ENCODE measurements at regions not wholly inside any gene's neighbourhood (a gene's known extent, or its start where the extent isn't known, plus 50 kb on each side); places are given as distances from the start of the nearest gene placed in this dataset.

DNA sequence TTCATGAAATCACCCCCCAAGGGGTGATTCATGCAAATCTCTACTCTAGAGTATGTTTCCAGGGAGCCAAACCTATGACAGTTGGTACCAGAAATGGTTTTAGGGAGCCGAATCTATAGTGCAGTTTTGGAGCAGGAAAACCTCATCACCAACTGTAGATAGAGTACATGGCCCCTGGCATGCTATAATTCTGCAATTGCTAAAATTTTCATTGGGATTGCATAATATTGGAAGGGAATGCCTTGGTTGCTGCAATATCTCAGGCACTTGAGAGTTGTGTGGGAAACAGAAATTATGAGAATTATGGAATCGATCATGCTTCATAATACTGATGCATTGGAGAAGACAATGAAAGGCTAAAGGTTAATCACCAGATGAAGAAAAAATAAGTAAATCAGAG, 148.2 kb upstream of the PLPPR1 start:
- H3K4me1 Mint-ChIP-seq (ENCODE audit: low read depth): no peaks in the 10 kb centered on the region
- H3K27ac Mint-ChIP-seq: no peak overlapping the region
- no peaks in the 10 kb centered on the region for H3K9me3 Mint-ChIP-seq
- no peak overlapping the region for H3K4me3 Mint-ChIP-seq
- intact Hi-C loops (cut with micrococcal nuclease): no loop called here
- no peaks in the 10 kb centered on the region for H3K36me3 Mint-ChIP-seq (ENCODE audit: low read depth)
- no peaks in the 10 kb centered on the region for H3K27me3 Mint-ChIP-seq

DNA sequence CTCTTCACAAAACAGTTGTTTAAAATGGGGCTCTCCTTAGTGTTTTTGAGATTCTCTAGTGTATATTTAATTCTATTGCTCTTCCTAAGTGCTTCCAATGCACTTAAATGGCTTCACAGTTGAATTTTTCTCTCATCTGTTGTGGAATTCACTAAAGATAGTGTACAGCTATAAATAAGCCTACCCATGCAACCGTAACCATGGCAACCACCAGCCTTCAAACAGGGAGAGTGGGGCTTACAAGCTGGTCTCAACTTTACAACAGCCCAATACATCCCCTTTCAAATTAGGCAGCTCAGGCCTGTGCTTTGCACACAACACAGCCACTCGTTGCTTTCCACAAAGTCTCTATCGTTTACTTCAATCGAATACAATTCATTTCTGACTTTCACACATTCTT, 144.0 kb upstream of the PLPPR1 start:
- no peaks in the 10 kb centered on the region for H3K27me3 Mint-ChIP-seq
- H3K36me3 Mint-ChIP-seq (ENCODE audit: low read depth): no peaks in the 10 kb centered on the region
- no peak overlapping the region for H3K27ac Mint-ChIP-seq
- H3K4me1 Mint-ChIP-seq (ENCODE audit: low read depth): peaks cover under 1% of the 10 kb centered on the region
- intact Hi-C loops (cut with micrococcal nuclease): no loop called here
- H3K4me3 Mint-ChIP-seq: no peak overlapping the region
- no peaks in the 10 kb centered on the region for H3K9me3 Mint-ChIP-seq

DNA sequence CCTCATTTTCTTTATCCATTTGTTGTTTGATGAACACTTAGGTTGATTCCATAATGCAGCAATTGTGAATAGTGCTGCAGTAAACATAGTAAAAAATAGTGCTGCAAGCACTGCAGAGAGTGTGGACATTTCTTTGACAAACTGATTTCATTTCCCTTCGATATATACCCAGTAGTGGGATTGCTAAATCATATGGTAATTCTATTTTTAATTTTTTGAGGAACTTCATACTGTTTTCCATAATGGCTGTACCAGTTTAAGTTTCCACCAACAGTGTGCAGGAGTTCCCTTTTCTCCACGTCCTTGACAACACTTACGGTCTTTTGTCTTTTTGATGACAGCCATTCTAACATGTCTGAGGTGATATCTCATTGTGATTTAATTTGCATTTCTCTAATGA, 138.2 kb upstream of the PLPPR1 start:
- Mint-ChIP-seq H3K9me3 (no peaks in the 10 kb centered on the region), H3K4me1 (ENCODE audit: low read depth) (peaks cover 12% of the 10 kb centered on the region), H3K36me3 (ENCODE audit: low read depth) (no peaks in the 10 kb centered on the region)

DNA sequence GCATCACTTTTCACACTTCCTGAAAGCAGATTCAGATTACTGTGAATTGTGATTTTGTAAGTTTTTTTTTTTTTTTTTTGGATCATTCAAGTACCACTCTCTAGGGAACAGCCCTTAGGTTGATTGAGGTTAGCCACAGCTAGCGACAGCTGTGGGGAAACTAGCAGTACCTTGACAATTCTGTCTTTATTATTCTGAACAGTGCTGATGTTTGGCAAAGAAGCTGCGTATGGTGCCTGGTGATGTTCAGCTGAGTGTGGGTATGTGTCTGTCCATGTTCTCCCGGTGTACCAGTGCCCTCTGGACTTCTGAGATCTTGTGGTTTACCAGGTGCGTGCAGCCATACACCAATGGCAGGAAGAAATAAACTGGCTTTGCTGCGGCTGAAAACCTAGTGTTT, 117.3 kb upstream of the PLPPR1 start:
- Mint-ChIP-seq H3K4me1 (ENCODE audit: low read depth) (no peaks in the 10 kb centered on the region), H3K4me3 (no peak overlapping the region), H3K9me3 (peaks cover 16% of the 10 kb centered on the region), H3K36me3 (ENCODE audit: low read depth) (no peaks in the 10 kb centered on the region), H3K27me3 (no peaks in the 10 kb centered on the region), H3K27ac (no peak overlapping the region)
- intact Hi-C loops (cut with micrococcal nuclease): no loop called here

More for the DNA sequence above, 138.2 kb upstream of the PLPPR1 start:
- Mint-ChIP-seq H3K27ac (no peak overlapping the region), H3K4me3 (no peak overlapping the region), H3K27me3 (no peaks in the 10 kb centered on the region)
- intact Hi-C loops (cut with micrococcal nuclease): no loop called here

DNA sequence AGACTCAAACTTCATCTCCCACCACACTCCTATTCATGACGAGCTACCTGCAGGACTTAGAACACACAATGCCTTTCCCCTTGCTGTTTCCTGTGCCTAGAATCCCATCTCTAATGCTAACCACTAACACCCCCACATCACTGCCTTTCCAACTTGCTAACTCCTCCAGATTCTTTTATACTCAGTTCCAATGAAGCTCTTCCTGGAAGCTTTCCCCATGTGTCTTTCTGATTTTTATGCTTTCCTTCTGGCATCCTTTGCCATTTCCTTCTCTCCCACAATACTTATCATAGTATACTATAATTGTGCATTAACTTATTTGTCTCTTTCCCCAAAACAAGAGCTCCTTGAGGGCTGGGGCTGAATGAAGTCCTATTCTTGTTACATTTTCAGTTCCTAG, 115.3 kb upstream of the PLPPR1 start:
- intact Hi-C loops (cut with micrococcal nuclease): no loop called here
- H3K9me3 Mint-ChIP-seq: peaks cover 16% of the 10 kb centered on the region
- no peak overlapping the region for H3K4me3 Mint-ChIP-seq
- no peaks in the 10 kb centered on the region for H3K36me3 Mint-ChIP-seq (ENCODE audit: low read depth)
- no peaks in the 10 kb centered on the region for H3K4me1 Mint-ChIP-seq (ENCODE audit: low read depth)
- H3K27me3 Mint-ChIP-seq: no peaks in the 10 kb centered on the region
- H3K27ac Mint-ChIP-seq: no peak overlapping the region

DNA sequence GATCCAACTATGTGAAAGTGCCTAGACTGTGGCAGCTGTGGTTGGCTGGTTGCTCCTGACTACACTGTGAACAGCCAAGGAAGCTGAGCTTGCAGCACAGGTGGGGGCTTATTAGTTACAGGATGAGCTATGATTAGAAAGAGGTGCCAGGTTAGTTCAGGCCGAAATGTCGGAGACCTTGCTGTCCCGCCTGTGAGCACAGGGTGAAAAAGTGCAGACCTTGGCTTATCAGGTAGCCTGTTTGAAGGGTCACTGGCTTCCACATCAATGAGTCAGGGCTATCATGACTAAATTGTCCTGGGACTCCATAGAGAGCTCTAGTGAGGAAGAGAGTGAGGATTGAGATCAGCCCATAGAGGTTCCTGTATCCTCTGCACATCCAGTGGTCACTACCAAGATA, 114.3 kb upstream of the PLPPR1 start:
- intact Hi-C loops (cut with micrococcal nuclease): no loop called here
- Mint-ChIP-seq H3K27ac (no peak overlapping the region), H3K36me3 (ENCODE audit: low read depth) (no peaks in the 10 kb centered on the region), H3K4me3 (no peak overlapping the region), H3K9me3 (peaks cover 16% of the 10 kb centered on the region), H3K4me1 (ENCODE audit: low read depth) (no peaks in the 10 kb centered on the region), H3K27me3 (no peaks in the 10 kb centered on the region)

DNA sequence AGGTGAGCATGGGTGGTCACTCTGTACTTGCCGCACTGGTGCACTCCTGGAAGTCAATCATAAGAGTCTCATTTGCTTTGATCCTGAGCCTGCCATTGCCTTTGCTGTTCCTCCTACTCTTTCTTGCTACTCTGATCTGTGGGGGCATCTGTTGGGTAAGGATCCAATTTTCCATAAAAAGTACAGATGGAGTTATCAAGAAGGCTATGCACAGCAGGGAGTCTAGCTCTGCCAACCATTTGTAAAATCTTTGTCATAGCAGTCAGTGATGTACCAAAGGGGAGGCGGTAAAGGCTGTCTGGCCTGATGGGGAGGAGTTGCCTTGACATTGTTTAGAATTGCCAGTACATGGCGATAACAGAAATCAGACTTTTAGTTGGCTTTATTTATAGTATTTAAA, 109.0 kb upstream of the PLPPR1 start:
- Mint-ChIP-seq H3K4me1 (ENCODE audit: low read depth) (no peaks in the 10 kb centered on the region), H3K4me3 (no peak overlapping the region), H3K27ac (no peak overlapping the region), H3K9me3 (peaks cover 22% of the 10 kb centered on the region), H3K36me3 (ENCODE audit: low read depth) (no peaks in the 10 kb centered on the region), H3K27me3 (no peaks in the 10 kb centered on the region)
- intact Hi-C loops (cut with micrococcal nuclease): no loop called here

DNA sequence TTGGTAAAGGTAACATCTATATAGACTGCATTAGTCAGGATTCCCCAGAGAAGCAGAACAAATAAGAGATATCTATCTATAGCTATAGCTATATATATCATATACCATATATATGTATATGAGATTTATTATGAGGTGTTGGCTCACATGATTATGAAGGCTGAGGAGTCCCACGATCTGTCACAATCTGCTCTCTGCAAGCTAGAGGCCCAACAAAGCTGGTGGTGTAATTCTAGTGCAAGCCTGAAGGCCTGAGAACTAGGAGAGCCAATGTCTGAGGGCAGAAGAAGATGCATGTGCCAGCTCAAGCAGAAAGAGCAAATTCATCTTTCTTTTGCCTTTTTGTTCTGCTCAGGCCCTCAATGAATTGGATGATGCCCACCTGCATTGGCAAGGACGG, 102.2 kb upstream of the PLPPR1 start:
- Mint-ChIP-seq H3K9me3 (peaks cover 14% of the 10 kb centered on the region), H3K27ac (no peak overlapping the region), H3K4me3 (no peak overlapping the region), H3K27me3 (no peaks in the 10 kb centered on the region), H3K36me3 (ENCODE audit: low read depth) (no peaks in the 10 kb centered on the region), H3K4me1 (ENCODE audit: low read depth) (no peaks in the 10 kb centered on the region)
- intact Hi-C loops (cut with micrococcal nuclease): no loop called here

DNA sequence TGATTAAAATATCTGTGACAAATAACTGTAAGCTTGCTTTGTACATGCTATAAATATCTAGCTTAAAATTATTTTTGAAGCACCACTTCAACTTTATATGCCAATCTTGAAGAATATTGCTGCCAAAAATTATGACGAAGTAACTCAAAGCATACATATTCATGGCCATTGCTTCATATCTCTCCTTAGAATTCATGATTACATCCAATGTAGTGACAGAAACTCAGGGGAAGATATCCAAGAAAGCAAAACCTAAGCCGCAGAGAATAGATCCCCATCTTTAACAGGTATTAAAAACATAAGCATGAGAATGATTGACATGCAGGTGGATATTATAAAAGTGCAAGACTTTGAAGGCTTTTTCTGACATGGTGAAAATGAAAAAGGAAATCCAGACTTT, 100.8 kb upstream of the PLPPR1 start:
- Mint-ChIP-seq H3K9me3 (peaks cover 14% of the 10 kb centered on the region), H3K27ac (no peak overlapping the region), H3K4me3 (no peak overlapping the region), H3K4me1 (ENCODE audit: low read depth) (no peaks in the 10 kb centered on the region), H3K27me3 (no peaks in the 10 kb centered on the region), H3K36me3 (ENCODE audit: low read depth) (no peaks in the 10 kb centered on the region)
- intact Hi-C loops (cut with micrococcal nuclease): no loop called here

DNA sequence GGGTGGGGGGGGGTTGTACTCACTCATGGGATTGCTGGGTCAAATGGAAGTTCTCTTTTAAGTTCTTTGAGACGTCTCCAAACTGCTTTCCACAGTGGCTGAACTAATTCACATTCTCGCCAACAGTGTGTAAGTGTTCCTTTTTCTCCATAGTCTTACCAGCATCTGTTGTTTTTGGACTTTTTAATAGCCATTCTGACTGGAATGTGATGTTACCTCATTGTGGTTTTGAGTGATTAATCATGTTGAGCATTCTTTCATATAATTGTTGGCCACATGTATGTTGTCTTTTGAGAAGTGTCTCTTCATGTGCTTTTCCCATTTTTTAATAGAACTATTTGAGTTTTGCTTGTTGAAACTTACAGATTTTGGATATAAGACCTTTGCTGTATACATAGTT, 94.9 kb upstream of the PLPPR1 start:
- H3K36me3 Mint-ChIP-seq (ENCODE audit: low read depth): no peaks in the 10 kb centered on the region
- H3K9me3 Mint-ChIP-seq: peaks cover 32% of the 10 kb centered on the region
- no peak overlapping the region for H3K27ac Mint-ChIP-seq
- H3K4me1 Mint-ChIP-seq (ENCODE audit: low read depth): no peaks in the 10 kb centered on the region
- H3K27me3 Mint-ChIP-seq: no peaks in the 10 kb centered on the region
- H3K4me3 Mint-ChIP-seq: no peak overlapping the region
- intact Hi-C loops (cut with micrococcal nuclease): no loop called here

DNA sequence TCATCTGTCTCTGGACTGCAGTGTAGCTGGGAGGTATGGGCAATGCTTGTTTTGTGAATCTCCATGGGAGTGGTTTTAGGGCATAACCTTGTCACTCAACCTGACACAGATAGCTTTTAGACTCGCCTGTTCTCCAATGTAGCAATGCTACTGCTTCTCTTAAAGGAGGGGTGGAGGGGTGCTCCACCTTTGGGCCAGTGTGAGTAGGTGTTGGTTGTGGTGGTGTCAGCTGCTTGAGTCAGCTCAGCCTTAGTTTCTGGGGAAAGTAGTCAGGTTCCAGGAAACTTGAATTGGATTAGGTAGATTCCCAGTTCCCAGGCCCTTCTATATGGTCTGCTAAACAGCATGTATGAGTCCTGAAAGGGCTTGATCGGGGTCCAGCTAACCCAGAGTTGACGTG, 91.1 kb upstream of the PLPPR1 start:
- no peaks in the 10 kb centered on the region for H3K36me3 Mint-ChIP-seq (ENCODE audit: low read depth)
- peaks cover 32% of the 10 kb centered on the region for H3K9me3 Mint-ChIP-seq
- H3K27me3 Mint-ChIP-seq: no peaks in the 10 kb centered on the region
- intact Hi-C loops (cut with micrococcal nuclease): no loop called here
- H3K4me1 Mint-ChIP-seq (ENCODE audit: low read depth): no peaks in the 10 kb centered on the region
- H3K4me3 Mint-ChIP-seq: no peak overlapping the region
- no peak overlapping the region for H3K27ac Mint-ChIP-seq

DNA sequence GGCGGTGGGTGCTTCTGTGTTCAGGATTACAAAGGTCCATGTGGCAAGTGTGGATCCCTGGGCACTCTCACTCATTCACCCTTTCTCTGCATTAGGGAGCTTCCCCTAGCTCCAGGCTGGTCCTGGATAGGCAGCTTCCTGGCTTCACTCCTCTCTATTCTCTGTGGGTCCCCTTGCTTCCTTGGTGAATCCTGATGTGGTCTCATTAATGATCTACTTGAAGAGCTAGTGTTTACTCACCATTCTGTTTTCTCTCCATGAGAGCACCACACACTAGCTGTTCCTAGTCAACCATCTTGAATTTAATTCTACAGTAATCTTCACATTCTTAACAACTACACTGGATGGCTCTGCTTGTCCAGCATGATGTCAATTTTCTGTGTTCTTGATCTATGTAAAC, 90.0 kb upstream of the PLPPR1 start:
- Mint-ChIP-seq H3K9me3 (peaks cover 24% of the 10 kb centered on the region), H3K4me1 (ENCODE audit: low read depth) (no peaks in the 10 kb centered on the region), H3K27me3 (no peaks in the 10 kb centered on the region), H3K4me3 (no peak overlapping the region), H3K27ac (no peak overlapping the region), H3K36me3 (ENCODE audit: low read depth) (no peaks in the 10 kb centered on the region)
- intact Hi-C loops (cut with micrococcal nuclease): no loop called here

DNA sequence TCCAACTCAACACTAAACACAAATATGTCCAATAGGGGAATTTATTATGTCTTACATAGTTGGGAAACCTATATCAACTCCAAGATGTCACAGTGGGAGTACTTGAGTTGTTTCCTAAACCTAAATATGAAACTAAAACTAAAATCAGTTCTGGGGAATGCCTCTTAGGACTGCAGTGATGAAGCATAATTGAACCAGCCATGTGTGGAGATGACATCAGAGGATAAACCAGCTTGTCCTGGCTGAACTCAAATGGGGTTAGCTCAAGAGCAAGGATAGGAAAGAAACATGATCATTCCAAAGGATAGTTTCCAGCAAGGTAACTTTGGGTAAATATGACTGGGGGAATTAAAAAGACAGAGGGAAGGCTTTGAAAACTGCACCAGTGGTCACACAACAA, 88.9 kb upstream of the PLPPR1 start:
- Mint-ChIP-seq H3K4me1 (ENCODE audit: low read depth) (no peaks in the 10 kb centered on the region), H3K36me3 (ENCODE audit: low read depth) (no peaks in the 10 kb centered on the region), H3K27ac (no peak overlapping the region), H3K27me3 (no peaks in the 10 kb centered on the region), H3K9me3 (peaks cover 28% of the 10 kb centered on the region), H3K4me3 (no peak overlapping the region)
- intact Hi-C loops (cut with micrococcal nuclease): no loop called here

DNA sequence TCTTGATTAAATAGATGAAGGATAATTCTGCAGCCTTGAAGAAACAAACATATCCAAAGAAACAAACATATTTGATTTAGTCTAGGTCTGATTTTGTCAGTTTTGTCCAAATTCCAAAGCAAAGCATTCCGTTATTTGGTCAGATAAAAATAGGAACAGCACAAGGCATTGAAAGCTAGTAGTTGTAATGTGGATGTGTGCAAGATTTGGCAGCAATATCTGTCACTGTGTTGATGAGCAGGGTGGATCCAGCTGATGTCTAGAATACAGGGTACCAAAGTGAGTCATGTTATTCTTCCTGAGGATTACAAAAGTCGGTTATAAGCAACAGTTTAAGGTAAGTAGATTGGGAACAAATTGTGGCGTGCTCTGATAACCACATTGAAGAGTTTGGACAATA, 69.3 kb upstream of the PLPPR1 start:
- Mint-ChIP-seq H3K27me3 (no peaks in the 10 kb centered on the region), H3K27ac (no peak overlapping the region), H3K4me1 (ENCODE audit: low read depth) (no peaks in the 10 kb centered on the region), H3K9me3 (no peaks in the 10 kb centered on the region), H3K4me3 (no peak overlapping the region), H3K36me3 (ENCODE audit: low read depth) (no peaks in the 10 kb centered on the region)
- intact Hi-C loops (cut with micrococcal nuclease): no loop called here

Data from dendritic cell treated with granulocyte-macrophage colony-stimulating factor and Interleukin-4, amounts not matched to agents 40 ng/mL and 50 ng/mL, for 4 days (primary cell).